Liver (tissue), 8 donors: ENCODE measurements at regions not wholly inside any gene's neighbourhood (a gene's known extent, or its start where the extent isn't known, plus 50 kb on each side); places are given as distances from the start of the nearest gene placed in this dataset.

Source experiments
- DNase-seq: peaks from one replicate; pipeline ENCODE4 v3.0.0-alpha.2; 2017; ENCODE audit warnings: low spot score
- H3K27ac ChIP-seq, 2 donors: one replicate each; pipeline ENCODE4 v1.7.0; 2013; ENCODE audit warnings: inconsistent platforms in 2 of 2, low read length in 2 of 2, control low read depth in 1 of 2, low read depth in 1 of 2, mild to moderate bottlenecking in 1 of 2
- H3K27me3 ChIP-seq, 4 donors: one replicate each; pipeline versions ENCODE4 v1.6.1 to v1.7.0; 2013; ENCODE audit warnings: low read length in 3 of 4, inconsistent platforms in 1 of 4, mild to moderate bottlenecking in 1 of 4, moderate library complexity in 1 of 4; ENCODE audit not compliant: control insufficient read depth in 4 of 4, insufficient read depth in 4 of 4
- H3K36me3 ChIP-seq, 4 donors: one replicate each; pipeline versions ENCODE4 v1.6.1 to v1.7.0; 2013; ENCODE audit warnings: low read length in 3 of 4, mild to moderate bottlenecking in 3 of 4, low read depth in 1 of 4, moderate library complexity in 1 of 4; ENCODE audit not compliant: control insufficient read depth in 4 of 4, insufficient read depth in 3 of 4
- H3K4me1 ChIP-seq, 4 donors: one replicate each; pipeline versions ENCODE4 v1.6.1 to v1.7.0; 2013; ENCODE audit warnings: low read length in 3 of 4, mild to moderate bottlenecking in 3 of 4, moderate library complexity in 1 of 4; ENCODE audit not compliant: control insufficient read depth in 4 of 4, insufficient read depth in 4 of 4
- H3K4me3 ChIP-seq, 3 donors: one replicate each; pipeline versions ENCODE4 v1.6.1 to v1.7.0; 2013; ENCODE audit warnings: low read length in 3 of 3, control low read depth in 1 of 3, low read depth in 1 of 3, mild to moderate bottlenecking in 1 of 3
- H3K9ac ChIP-seq, 2 donors: one replicate each; pipeline ENCODE4 v1.7.0; 2013; ENCODE audit warnings: low read length in 2 of 2, mild to moderate bottlenecking in 2 of 2, moderate library complexity in 2 of 2, control low read depth in 1 of 2, low read depth in 1 of 2
- H3K9me3 ChIP-seq, 4 donors: one replicate each; pipeline versions ENCODE4 v1.6.1 to v1.7.0; 2013; ENCODE audit warnings: low read length in 3 of 4; ENCODE audit not compliant: control insufficient read depth in 4 of 4
- EGR1 ChIP-seq, 2 donors: IDR thresholded peaks; 2 replicates each; pipeline ENCODE4 v1.6.1; 2016 to 2018; ENCODE audit warnings: antibody characterized with exemption in 2 of 2, low read depth in 2 of 2
- FOXA2 ChIP-seq: IDR thresholded peaks from 2 replicates; pipeline ENCODE4 v1.6.1; 2016; ENCODE audit warnings: antibody characterized with exemption
- GABPA ChIP-seq, 2 donors: IDR thresholded peaks in 1 of 2; conservative IDR thresholded peaks in 1 of 2; 2 replicates each; pipeline ENCODE4 v1.6.1; 2016; ENCODE audit warnings: antibody characterized with exemption in 2 of 2, mild to moderate bottlenecking in 1 of 2, moderate library complexity in 1 of 2
- HNF4A ChIP-seq, 2 donors: conservative IDR thresholded peaks; 2 replicates each; pipeline ENCODE4 v1.6.1; 2016; ENCODE audit warnings: antibody characterized with exemption in 2 of 2, mild to moderate bottlenecking in 2 of 2
- HNF4G ChIP-seq: IDR thresholded peaks from 2 replicates; pipeline ENCODE4 v1.6.1; 2016; ENCODE audit warnings: antibody characterized with exemption
- JUND ChIP-seq, 2 donors: IDR thresholded peaks; 2 replicates each; pipeline ENCODE4 v1.6.1; 2016; ENCODE audit warnings: antibody characterized with exemption in 2 of 2
- NR2F2 ChIP-seq: IDR thresholded peaks from 2 replicates; pipeline ENCODE4 v1.6.1; 2016; ENCODE audit warnings: antibody characterized with exemption
- RAD21 ChIP-seq, 2 donors: IDR thresholded peaks; 2 replicates each; pipeline ENCODE4 v1.6.1; 2016; ENCODE audit warnings: antibody characterized with exemption in 2 of 2, mild to moderate bottlenecking in 2 of 2
- REST ChIP-seq: IDR thresholded peaks from 2 replicates; pipeline ENCODE4 v1.6.1; 2016; ENCODE audit warnings: antibody characterized with exemption, mild to moderate bottlenecking
- RXRA ChIP-seq, 2 donors: IDR thresholded peaks; 2 replicates each; pipeline ENCODE4 v1.6.1; 2017 to 2018; ENCODE audit warnings: antibody characterized with exemption in 2 of 2, mild to moderate bottlenecking in 1 of 2
- TAF1 ChIP-seq: conservative IDR thresholded peaks from 2 replicates; pipeline ENCODE4 v1.6.1; 2016; ENCODE audit warnings: antibody characterized with exemption, mild to moderate bottlenecking
- YY1 ChIP-seq: IDR thresholded peaks from 2 replicates; pipeline ENCODE4 v1.6.1; 2016; ENCODE audit warnings: antibody characterized with exemption, mild to moderate bottlenecking
- WGBS: extraction: QIAGEN DNeasy Blood & Tissue Kit; methylation state at CpG from one replicate; pipeline ENCODE4 v1.1.7; 2013; 5-methylcytosine and 5-hydroxymethylcytosine counted together
- TF ChIP-seq, protein P1 (sequence below): IDR thresholded peaks from 2 replicates; pipeline ENCODE4 v1.6.1; 2016; ENCODE audit warnings: antibody characterized with exemption
- TF ChIP-seq, protein P2 (sequence below): fragments of 150-350 bp; IDR thresholded peaks from 2 replicates; pipeline ENCODE4 v1.5.1; 2017; ENCODE audit warnings: improper control_type of control experiment, low read depth, low read length; ENCODE audit not compliant: missing input control
- TF ChIP-seq, protein P3 (sequence below): IDR thresholded peaks from 2 replicates; pipeline ENCODE4 v1.6.1; 2016; ENCODE audit warnings: antibody characterized with exemption
- donor health status: healthy.
- donor health status: healthy.
- donor health status: healthy.
- donor health status: healthy.
- donor health status: healthy.

GRCh38 chr4:123871341-123871740 lies 474.7 kb downstream of the SPRY1 start:
- TF ChIP-seq HNF4A (conservative IDR thresholded peaks at IDR 0.05) = no peak
- no peak for TF ChIP-seq TAF1
- no peak for TF ChIP-seq REST
- TF ChIP-seq, protein P1, sequence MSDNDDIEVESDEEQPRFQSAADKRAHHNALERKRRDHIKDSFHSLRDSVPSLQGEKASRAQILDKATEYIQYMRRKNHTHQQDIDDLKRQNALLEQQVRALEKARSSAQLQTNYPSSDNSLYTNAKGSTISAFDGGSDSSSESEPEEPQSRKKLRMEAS = no peak
- no peak for TF ChIP-seq RXRA (IDR thresholded peaks at IDR 0.05)
- no peak overlapping the region for H3K4me3 ChIP-seq
- H3K9ac ChIP-seq = no peak overlapping the region
- 81% methylated on average over 6 of the region's 6 CpGs for WGBS
- no peak for DNase-seq
- H3K27me3 ChIP-seq = no peaks in the 10 kb centered on the region
- no peaks in the 10 kb centered on the region for H3K36me3 ChIP-seq
- peaks cover 0 to 3% (median 0%) of the 10 kb centered on the region in 4 donors for H3K9me3 ChIP-seq
- no peaks in the 10 kb centered on the region for H3K4me1 ChIP-seq
- no peak overlapping the region for H3K27ac ChIP-seq

- peaks cover 0 to 3% (median 0%) of the 10 kb centered on the region in 4 donors for H3K27me3 ChIP-seq
- 85% methylated on average over 1 of the region's 1 CpG for WGBS
- no peak overlapping the region for H3K4me3 ChIP-seq
- H3K36me3 ChIP-seq = no peaks in the 10 kb centered on the region
- H3K27ac ChIP-seq = no peak overlapping the region
- TF ChIP-seq HNF4G (no peak), YY1 (no peak), EGR1 (IDR thresholded peaks at IDR 0.05; ENCODE audit: low read depth in 2 of 2) (no peak), HNF4A (conservative IDR thresholded peaks at IDR 0.05) (no peak)
- TF ChIP-seq, protein P2, sequence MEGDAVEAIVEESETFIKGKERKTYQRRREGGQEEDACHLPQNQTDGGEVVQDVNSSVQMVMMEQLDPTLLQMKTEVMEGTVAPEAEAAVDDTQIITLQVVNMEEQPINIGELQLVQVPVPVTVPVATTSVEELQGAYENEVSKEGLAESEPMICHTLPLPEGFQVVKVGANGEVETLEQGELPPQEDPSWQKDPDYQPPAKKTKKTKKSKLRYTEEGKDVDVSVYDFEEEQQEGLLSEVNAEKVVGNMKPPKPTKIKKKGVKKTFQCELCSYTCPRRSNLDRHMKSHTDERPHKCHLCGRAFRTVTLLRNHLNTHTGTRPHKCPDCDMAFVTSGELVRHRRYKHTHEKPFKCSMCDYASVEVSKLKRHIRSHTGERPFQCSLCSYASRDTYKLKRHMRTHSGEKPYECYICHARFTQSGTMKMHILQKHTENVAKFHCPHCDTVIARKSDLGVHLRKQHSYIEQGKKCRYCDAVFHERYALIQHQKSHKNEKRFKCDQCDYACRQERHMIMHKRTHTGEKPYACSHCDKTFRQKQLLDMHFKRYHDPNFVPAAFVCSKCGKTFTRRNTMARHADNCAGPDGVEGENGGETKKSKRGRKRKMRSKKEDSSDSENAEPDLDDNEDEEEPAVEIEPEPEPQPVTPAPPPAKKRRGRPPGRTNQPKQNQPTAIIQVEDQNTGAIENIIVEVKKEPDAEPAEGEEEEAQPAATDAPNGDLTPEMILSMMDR = no peak
- DNase-seq = no peak
- no peak overlapping the region for H3K9ac ChIP-seq
- no peaks in the 10 kb centered on the region for H3K4me1 ChIP-seq
- peaks cover 0 to 3% (median 0%) of the 10 kb centered on the region in 4 donors for H3K9me3 ChIP-seq
Observed at GRCh38 chr4:123874063-123874462, 477.5 kb downstream of the SPRY1 start.

GRCh38 chr4:123876143-123876542 lies 479.5 kb downstream of the SPRY1 start:
- H3K9me3 ChIP-seq = peaks cover 0 to 3% (median 0%) of the 10 kb centered on the region in 4 donors
- H3K9ac ChIP-seq = no peak overlapping the region
- peaks cover 0 to 3% (median 0%) of the 10 kb centered on the region in 4 donors for H3K27me3 ChIP-seq
- DNase-seq = no peak
- H3K27ac ChIP-seq = no peak overlapping the region
- H3K4me1 ChIP-seq = no peaks in the 10 kb centered on the region
- WGBS = 81% methylated on average over 4 of the region's 4 CpGs
- H3K4me3 ChIP-seq = no peak overlapping the region
- no peaks in the 10 kb centered on the region for H3K36me3 ChIP-seq
- TF ChIP-seq REST = no peak
- TF ChIP-seq, protein P1 = no peak
- TF ChIP-seq JUND (IDR thresholded peaks at IDR 0.05) = no peak
- no peak for TF ChIP-seq EGR1 (IDR thresholded peaks at IDR 0.05; ENCODE audit: low read depth in 2 of 2)
- TF ChIP-seq HNF4A (conservative IDR thresholded peaks at IDR 0.05) = no peak
- TF ChIP-seq, protein P3, sequence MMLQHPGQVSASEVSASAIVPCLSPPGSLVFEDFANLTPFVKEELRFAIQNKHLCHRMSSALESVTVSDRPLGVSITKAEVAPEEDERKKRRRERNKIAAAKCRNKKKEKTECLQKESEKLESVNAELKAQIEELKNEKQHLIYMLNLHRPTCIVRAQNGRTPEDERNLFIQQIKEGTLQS = no peak
- TF ChIP-seq RAD21 (IDR thresholded peaks at IDR 0.05) = no peak
- TF ChIP-seq TAF1 = no peak
- TF ChIP-seq FOXA2 = no peak
- TF ChIP-seq NR2F2 = no peak
- TF ChIP-seq, protein P2 = no peak
- TF ChIP-seq GABPA (IDR thresholded peaks at IDR 0.05 in 1 of 2, conservative IDR thresholded peaks at IDR 0.05 in 1 of 2) = no peak
- TF ChIP-seq YY1 = no peak
- TF ChIP-seq HNF4G = no peak
